HG03342 (cell line): ENCODE measurements at regions not wholly inside any gene's neighbourhood (a gene's known extent, or its start where the extent isn't known, plus 50 kb on each side); places are given as distances from the start of the nearest gene placed in this dataset.

ENCODE experiments used
- ATAC-seq: cut with Tn5 transposase; IDR thresholded peaks from one replicate; pipeline ENCODE4 v1.9.1; 2021; ENCODE audit warnings: mild to moderate bottlenecking, moderate library complexity; ENCODE audit not compliant: unreplicated experiment

DNA sequence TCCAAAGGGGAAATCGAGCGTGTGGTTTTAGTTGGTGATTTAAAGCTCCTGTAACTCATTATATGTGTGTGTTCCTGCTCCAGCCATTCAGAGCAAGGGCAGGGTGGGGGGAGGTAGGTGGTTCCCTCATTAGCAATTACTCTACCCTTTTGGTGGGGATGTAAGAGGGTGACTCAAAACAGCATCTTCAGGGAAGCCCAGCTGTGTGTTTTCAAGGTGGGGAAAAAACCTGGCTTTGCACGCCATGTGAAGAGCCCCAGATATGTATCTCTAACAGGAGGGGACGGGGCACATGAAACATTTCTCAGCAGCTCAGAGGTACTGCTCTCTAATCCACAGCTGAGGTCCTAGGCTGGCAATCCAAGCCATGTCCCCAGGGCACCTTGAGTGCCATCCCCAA, 241.3 kb upstream of the ZFHX3 start:
- ATAC-seq: peak; percentile 89

DNA sequence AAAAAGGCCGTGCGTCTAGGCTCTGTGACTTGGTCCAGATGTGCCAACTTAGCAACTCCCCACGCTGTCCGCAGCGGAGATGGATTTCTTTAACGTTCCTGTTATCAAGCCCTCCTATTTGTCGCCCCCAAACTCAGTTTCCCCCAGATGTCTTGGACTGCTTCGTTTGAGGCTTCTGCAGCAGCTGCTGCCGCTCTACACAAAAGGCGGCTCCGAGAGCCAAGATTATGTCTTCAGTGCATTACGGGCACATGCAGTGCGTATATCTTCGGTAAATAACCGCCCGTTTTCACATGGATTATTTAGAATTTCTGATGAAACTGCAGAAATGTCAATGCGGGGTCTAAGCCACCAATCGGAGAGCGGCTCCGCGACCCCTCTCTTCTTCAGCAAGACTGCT, 240.6 kb upstream of the ZFHX3 start:
- ATAC-seq: no peak

DNA sequence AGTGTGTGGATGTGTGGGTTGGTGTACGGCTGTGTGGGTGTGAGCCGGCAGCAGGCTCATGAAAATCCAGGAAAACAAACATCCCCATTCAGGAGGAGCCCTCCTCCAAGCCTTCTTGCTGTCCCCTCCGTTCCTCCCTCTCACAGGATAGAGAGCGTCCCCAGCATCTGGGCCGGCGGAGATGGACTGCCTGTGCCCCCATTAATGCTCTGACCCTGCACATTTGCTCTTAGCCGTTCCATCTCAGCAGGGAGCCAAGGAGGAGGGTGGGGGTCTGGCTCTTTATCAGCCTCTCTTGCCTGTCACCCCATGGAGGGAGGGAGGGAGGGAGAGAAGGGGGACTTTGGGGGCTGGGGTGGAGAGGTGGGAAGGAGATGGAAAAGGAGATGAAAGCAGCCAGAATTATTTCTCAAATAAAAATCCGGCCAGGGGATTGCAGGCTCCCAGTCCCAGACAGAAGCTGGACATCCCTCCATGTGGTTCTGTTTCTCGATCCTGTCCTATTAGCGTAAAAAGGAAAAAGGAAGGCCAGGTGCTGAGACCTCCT, 240.0 kb upstream of the ZFHX3 start:
- no peak for ATAC-seq

DNA sequence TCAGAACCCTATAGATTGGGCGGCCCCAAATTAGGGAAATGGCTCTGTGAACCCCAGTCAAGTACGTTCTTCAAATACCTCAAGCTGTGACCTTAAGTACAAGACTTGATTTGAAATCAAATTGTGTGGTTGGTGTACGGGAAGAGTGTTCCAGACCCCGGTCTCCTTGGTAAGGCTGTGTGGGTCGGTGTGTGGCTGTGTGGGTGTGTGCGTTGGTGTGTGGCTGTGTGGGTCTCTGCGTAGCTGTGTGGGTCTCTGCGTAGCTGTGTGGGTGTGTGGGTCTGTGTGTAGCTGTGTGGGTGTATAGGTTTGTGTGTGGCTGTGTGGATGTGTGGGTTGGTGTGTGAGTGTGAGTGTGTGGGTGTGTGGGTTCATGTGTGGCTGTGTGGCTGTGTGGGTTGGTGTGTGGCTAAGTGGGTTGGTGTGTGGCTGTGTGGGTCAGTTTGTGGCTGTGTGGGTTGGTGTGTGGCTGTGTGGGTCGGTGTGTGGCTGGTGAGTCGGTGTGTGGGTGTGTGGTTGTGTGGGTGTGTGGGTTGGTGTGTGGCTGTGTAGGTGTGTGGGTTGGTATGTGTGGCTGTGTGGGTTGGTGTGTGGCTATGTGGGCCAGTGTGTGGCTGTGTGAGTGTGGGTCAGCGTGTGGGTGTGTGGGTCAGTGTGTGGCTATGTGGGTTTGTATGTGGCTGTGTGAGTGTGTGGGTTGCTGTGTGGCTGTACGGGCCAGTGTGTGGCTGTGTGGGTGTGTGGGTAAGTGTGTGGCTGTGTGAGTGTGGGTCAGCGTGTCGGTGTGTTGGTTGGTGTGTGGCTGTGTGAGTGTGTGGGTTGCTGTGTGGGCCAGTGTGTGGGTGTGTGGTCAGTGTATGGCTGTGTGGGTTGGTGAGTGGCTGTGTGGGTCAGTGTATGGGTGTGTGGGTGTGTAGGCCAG, 238.7 kb upstream of the ZFHX3 start:
- no peak for ATAC-seq

DNA sequence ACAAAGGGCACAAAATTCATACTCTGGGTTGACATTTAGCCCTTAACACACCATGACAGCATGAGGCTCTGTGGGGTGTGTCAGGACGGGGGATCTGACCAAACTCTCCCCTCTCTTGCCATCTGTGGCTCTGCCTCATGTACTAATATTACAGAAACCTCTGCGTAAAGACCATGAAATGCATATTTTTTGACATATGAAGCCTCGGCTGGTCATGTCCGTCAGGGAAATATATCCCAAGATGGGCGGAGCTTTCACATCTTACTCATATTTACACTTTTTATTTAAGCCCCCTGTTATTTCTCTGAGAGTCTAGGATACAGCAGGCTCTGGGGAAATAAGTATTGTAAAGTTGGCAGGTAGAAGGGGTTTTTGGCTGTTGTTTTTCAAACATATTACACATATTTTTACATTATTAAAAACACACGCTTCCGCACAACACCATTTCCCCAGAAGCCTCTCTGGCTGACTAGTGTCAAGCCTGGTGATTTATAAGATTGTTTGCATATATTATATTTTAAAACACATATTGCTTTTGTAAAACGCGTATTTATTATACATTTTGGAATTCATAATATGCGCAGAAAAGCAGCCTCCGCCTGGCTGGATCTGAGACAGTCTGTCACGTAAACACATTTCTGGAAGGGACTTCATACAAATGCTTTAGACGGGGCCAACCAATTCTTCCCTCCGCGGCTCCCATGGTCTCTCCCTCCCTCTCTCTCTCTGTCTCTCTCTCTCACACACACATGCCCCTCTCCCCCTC, 237.7 kb upstream of the ZFHX3 start:
- no peak for ATAC-seq

DNA sequence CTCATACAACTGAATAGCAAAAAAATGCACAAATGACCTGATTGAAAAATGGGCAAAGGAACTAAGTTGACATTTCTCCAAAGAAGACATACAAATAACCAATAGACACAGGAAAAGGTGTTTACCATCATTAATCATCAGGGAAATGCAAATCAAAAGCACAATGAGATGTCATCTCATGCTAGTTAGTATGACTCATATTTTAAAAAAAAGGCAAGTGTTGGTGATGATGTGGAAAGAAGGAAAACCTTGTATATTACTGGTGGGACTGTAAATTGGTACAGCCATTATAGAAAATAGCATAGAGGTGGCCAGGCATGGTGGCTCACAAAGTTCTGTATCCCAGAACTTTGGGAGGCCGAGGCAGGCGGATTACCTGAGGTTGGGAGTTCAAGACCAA, 232.5 kb upstream of the ZFHX3 start:
- no peak for ATAC-seq

DNA sequence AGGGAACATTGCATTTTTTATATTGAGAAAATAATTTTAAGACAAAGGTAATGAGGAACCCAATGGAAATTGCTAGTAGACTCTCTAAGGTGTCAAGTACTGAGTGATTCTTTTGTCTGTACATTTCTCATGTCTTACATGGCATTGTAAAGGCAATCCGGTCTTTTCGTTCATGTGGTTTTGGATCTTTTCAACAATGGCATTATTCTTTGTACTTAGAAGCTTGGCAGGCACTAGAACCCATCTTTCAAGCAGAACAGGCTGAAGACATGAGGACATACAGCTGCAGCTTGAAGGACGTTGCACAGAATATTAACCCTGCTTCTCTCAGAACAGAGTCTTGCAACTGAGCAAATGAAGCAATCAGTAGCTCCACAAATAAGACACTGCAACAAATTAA, 231.5 kb upstream of the ZFHX3 start:
- no peak for ATAC-seq

DNA sequence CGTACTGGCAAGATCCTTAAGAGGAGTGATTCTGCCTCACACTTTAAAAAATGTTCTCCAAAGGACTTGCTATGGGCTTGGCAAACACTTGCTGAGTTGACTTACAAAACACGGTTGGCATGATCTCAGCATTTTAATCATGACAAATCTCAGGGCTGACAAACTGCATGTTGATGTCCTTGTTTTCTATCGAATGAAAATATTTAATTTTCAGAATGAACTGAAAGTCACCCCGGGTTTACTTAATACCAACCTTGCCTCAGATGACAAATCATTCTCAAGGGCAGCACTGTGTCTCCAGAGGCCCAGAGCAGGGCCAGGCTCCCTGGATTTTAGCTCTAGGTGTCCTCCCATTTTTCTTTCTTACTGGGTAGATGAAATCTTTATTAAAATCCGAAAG, 229.1 kb upstream of the ZFHX3 start:
- ATAC-seq: no peak

DNA sequence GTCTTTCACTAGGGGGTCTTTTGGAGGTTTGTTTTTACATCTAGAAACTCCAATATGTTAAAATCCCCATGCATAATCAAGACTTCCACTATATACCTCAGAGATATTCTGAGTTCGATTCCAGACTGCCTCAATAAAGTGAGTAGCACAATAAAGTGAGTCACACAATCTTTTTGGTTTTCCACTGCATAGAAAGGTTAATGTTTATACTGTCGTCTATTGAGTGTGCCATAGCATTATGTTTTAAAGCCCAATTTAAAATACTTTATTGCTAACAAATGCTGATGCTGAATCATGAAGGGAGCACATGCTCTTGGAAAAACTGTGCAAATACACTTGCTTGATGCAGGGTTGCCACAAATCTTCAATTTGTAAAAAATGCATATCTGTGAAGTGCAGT, 227.5 kb upstream of the ZFHX3 start:
- no peak for ATAC-seq

DNA sequence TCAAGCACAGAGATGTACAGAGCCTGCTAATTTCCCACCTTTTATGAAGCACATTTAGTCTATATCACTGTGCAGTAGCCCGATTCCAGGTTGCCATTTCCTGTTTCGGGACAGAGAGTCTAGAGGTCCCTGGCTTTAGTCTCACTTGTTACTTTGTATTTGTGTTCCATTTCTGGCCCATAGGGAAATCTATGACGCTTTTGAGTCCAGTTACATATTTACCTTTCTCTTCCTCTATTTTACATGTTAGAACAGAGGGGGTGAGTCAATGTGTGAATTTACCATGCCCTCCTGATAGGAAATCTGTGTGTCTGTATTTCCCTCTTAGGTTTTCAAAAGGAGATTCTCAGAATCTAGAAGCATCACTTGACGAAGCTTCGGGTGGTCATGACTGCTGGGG, 227.1 kb upstream of the ZFHX3 start:
- ATAC-seq: no peak

DNA sequence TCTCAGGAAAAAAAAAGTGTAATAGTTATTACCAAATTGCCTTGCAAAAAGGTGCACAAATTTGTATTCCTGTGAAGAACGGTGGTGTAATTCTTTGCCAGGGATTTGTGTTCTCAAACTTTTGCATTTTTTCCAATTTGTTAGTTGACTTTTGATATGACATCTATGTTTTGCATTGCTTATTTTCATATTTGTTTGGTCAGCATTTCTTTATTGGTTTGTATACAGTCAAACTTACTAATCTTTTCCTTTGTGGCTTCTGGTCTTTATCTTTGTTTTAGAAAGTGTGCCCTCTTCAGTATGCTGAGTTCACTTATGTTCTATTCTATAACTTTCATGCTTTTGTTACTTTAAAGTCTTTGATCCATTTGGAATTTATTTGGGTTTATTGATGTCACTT, 226.2 kb upstream of the ZFHX3 start:
- ATAC-seq: no peak

DNA sequence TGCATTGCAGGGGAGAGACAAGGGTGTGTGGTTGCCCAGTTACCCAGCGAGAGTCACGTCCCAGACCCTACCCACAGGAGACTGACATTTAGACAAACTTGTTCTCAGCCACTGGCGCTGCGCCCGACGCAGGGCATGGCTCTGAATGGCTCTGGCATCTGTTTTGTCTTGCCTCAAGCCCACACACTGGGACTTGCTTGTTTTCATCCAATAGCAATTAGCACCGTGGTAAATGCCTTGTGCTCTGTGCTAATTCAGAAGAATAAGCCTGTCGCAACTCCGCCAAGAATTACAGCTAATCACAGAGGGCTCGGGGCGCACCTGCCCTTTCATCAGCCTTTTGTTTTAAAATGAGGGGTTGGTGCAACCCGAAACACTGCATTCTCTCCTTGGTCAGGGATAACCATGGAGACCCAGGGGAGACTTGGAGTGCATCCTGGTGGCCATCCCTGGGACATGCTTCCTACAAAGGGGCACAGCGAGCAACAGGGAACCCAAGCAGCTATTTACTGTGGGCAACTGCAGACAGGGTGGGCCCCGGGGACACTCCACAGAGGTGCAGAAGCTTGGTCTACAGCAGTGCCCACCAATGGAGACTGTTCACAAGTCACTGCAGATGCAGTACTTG, 220.6 kb upstream of the ZFHX3 start:
- ATAC-seq: no peak

DNA sequence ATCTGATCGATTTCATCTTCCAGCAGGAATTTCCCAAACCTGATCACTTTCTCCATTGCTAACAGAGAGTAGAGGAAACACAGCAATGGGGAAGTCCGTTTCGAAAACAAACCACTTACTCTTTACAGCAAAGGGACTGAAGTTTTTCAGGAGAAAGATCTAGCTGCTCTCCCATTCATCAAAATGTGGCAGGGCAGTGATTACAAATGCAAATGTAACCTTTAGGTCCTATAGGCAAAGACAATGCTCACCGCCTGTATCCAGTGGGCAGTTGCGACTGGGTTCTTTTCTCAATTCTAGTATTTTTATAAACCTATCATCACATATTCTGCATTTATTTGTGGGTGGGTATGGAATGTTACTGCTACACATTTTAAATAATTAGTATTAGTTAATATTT, 218.0 kb upstream of the ZFHX3 start:
- ATAC-seq: no peak

DNA sequence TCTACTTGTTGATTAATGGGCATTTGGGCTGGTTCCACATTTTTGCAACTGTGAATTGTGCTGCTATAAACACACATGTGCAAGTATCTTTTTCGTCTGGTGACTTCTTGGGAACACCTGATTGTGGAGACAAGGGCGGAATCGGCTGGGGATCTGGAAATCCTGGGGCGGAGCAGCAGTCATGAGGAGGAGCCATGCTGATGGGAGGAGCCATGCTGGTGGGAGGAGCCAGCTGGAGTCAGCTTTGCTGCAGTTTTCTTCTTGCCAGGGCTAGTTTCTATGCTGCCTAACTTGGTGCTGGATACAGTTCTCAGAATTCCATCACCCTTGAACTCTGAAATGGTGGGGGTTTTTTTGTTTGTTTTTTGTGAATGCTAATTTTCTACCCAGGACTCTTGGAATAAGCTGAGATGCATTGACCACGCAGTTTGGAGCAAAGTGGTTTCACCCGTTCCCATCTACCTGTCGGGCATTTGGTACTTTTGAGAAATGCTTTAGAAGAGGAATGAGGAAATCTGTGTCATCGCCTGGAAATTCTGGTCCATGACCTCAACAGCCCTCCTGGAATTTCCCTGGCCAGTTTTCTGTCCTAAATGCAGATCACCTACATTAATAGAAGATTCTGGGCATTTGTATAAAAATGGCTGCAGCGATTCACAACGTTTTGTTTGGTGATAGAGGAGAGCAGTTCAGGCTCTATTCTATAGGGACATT, 217.4 kb upstream of the ZFHX3 start:
- no peak for ATAC-seq

DNA sequence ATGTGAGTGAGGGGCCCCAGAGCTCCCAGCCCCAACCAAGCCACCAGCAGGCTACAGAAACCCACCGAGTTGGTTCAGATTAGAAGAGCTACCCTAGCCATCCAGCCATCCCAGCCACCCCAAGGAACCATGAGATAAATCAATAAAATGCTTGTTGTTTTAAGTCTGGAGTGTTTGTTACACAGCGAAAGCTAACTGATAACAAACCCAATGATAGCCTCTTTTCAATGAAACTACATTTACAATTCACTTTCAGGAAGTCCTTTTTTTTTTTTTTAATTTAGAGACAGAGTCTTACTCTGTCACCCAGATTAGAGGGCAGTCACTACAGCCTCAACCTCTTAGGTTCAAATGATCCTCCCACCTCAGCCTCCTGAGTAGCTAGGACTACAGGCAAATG, 215.0 kb upstream of the ZFHX3 start:
- ATAC-seq: no peak

DNA sequence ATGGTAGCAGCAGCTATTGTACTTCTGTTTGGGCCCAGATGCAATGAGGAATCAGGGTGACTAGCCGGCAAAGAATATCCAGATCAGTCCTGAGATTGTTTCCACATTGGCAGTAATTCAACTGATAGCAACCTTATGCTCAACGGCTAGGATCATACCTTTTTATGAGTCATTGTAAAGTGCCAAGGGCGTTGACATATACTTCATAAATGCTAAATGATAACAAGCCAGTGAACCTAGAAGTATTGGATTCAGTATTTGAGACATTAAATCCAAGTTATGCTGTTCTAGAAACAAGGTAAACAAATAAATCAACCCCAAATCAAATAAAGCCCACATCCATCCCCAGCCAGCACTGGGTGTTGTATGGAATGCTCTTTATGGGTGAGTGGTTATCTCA, 207.1 kb upstream of the ZFHX3 start:
- ATAC-seq: no peak

DNA sequence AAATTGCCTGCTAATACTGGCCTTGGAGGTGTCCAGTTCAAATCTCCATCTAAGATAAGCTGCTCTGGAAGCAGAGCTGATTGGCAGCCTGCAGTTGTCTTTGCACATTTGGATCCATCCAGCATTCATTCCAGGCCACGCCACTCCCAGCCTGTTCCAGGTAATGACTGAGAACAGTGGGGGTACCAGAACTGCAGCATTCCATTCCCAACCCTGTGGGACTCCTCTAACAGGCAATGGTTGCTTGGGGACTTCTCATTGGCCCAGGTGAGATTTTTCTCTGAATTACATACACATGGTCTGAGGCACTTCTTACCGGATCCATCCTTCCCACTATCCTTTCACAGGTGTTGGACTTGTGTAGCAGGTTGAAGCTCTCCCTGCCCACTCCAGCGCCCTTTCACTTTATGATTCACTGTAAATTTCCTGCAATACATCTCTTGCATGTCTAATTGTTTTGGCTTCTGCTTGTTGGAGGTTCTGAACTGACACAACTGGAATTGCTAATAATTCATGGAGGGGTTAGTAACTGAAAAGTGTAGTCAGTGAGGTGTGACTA, 206.1 kb upstream of the ZFHX3 start:
- ATAC-seq: no peak

DNA sequence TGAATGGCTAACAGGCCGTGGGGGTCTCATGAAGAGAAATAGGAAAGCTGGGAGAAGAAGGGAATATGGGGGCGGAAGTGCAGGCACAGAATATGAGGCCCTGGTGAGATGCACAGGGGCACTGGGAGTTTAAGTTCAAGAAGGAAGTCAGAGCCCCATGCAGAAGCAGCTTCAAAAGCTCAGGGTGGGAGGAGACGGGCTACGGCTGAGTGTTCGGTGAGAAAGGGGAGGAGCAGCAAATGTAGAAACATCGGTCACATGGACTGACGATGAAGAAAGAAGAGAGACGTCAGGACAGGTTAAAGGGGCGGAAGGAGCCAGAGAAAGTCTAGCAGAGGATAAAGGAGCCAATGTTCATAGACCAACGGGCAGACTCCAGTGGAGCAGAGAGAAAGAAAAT, 204.5 kb upstream of the ZFHX3 start:
- ATAC-seq: no peak

DNA sequence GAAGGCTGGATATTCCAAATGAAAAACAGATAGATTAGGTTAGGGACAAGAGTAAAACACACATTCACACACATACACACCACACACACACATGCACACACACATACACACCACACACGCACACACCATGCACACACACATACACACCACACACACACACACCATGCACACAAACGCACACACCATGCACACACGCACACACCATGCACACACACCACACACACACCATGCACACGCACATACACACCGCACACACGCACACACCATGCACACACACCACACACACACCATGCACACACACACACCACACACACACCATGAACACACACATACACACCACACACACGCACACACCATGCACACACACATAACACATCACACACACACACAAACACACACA, 203.7 kb upstream of the ZFHX3 start:
- ATAC-seq: no peak

DNA sequence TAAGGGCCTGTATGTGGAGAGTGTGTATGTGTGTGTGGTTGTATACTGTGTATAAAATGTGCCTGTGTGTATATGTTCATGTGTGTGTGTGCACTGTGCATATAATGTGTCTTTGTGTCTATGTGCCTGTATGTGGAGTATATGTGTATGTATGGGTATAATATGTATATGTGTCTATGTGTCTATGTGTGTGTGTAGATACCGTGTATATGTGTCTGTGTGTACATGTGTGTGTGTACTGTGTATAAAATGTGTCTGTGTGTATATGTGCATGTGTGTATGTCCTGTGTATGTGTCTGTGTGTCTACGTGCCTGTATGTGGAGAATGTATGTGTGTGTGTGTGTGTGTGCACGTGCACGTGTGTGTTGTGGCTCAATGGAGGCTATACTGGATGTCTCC, 200.4 kb upstream of the ZFHX3 start:
- ATAC-seq: no peak

DNA sequence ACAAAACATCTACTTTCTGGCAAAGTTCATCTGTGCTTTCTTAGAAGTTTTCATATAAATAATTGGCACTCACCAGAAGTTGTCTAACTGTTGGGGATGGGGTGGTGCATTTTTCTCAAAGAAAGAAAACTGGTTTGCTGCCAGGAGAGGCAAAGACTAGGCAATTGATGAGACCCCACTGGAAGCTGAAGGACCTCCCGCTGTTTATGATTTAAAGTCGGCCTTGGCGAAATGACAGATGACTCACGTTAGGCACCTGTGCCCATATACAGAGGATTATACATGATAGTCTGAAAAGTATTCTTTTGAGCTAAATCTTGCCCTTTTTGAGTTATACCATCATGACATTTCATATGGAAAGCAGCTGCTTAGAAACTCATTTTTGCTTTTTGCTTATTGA, 193.0 kb upstream of the ZFHX3 start:
- ATAC-seq: no peak
